H9 (cell line): ENCODE measurements at regions not wholly inside any gene's neighbourhood (a gene's known extent, or its start where the extent isn't known, plus 50 kb on each side); places are given as distances from the start of the nearest gene placed in this dataset.

Experiments used
- DNase-seq: peaks from one replicate; pipeline ENCODE4 v3.0.0-alpha.2; 2017
- H2AFZ ChIP-seq: one replicate; pipeline ENCODE4 v1.6.1; 2013; ENCODE audit warnings: mild to moderate bottlenecking, low read length, control low read depth, moderate library complexity
- H2AK5ac ChIP-seq: 2 replicates; pipeline ENCODE4 v1.6.1; 2013; ENCODE audit warnings: low read length, control low read depth, mixed read lengths; ENCODE audit not compliant: insufficient read length
- H2BK120ac ChIP-seq: one replicate; pipeline ENCODE4 v1.6.1; 2013; ENCODE audit warnings: low read depth, mild to moderate bottlenecking, low read length, control low read depth, inconsistent platforms; ENCODE audit not compliant: poor library complexity, severe bottlenecking
- H2BK12ac ChIP-seq: 2 replicates; pipeline ENCODE4 v1.6.1; 2013; ENCODE audit warnings: low read length, control low read depth, mixed read lengths, low read depth; ENCODE audit not compliant: insufficient read length
- H2BK15ac ChIP-seq: 2 replicates; pipeline ENCODE4 v1.6.1; 2013; ENCODE audit warnings: low read depth, low read length, control low read depth
- H2BK20ac ChIP-seq: one replicate; pipeline ENCODE4 v1.6.1; 2013; ENCODE audit warnings: low read depth, mild to moderate bottlenecking, low read length, control low read depth, inconsistent platforms; ENCODE audit not compliant: poor library complexity, severe bottlenecking
- H2BK5ac ChIP-seq: 2 replicates; pipeline ENCODE4 v1.6.1; 2013; ENCODE audit warnings: low read length, control low read depth, mixed read lengths; ENCODE audit not compliant: insufficient read length
- H3K14ac ChIP-seq: 2 replicates; pipeline ENCODE4 v1.6.1; 2013; ENCODE audit warnings: low read length, control low read depth; ENCODE audit not compliant: insufficient read depth
- H3K18ac ChIP-seq: 2 replicates; pipeline ENCODE4 v1.6.1; 2013; ENCODE audit warnings: low read depth, mild to moderate bottlenecking, mixed read lengths, low read length, control low read depth; ENCODE audit not compliant: insufficient read length
- H3K23ac ChIP-seq: 2 replicates; pipeline ENCODE4 v1.6.1; 2013; ENCODE audit warnings: low read length, control low read depth, mixed read lengths, low read depth; ENCODE audit not compliant: insufficient read length
- H3K23me2 ChIP-seq: 2 replicates; pipeline ENCODE4 v1.6.1; 2013; ENCODE audit warnings: low read depth, mild to moderate bottlenecking, mixed read lengths, low read length, control low read depth; ENCODE audit not compliant: insufficient read length, poor library complexity, severe bottlenecking
- H3K27ac ChIP-seq: 2 replicates; pipeline ENCODE4 v1.5.1; 2013; ENCODE audit warnings: low read length, control low read depth, mixed read lengths, low read depth; ENCODE audit not compliant: insufficient read length
- H3K27me3 ChIP-seq: 2 replicates; pipeline ENCODE4 v1.6.1; 2013; ENCODE audit warnings: low read length, control low read depth, inconsistent platforms; ENCODE audit not compliant: insufficient read depth
- H3K4ac ChIP-seq: 2 replicates; pipeline ENCODE4 v1.6.1; 2013; ENCODE audit warnings: low read depth, mild to moderate bottlenecking, control low read depth, inconsistent platforms, low read length, moderate library complexity
- H3K4me1 ChIP-seq: 2 replicates; pipeline ENCODE4 v1.6.1; 2013; ENCODE audit warnings: low read length, control low read depth, inconsistent platforms; ENCODE audit not compliant: insufficient read depth
- H3K4me2 ChIP-seq: 2 replicates; pipeline ENCODE4 v1.6.1; 2013; ENCODE audit warnings: low read length, control low read depth, mixed read lengths; ENCODE audit not compliant: insufficient read length, insufficient read depth
- H3K56ac ChIP-seq: 2 replicates; pipeline ENCODE4 v1.6.1; 2013; ENCODE audit warnings: low read depth, mild to moderate bottlenecking, mixed read lengths, low read length, control low read depth; ENCODE audit not compliant: insufficient read length
- H3K79me1 ChIP-seq: 2 replicates; pipeline ENCODE4 v1.6.1; 2013; ENCODE audit warnings: low read depth, mild to moderate bottlenecking, moderate library complexity, low read length, control low read depth, inconsistent platforms; ENCODE audit not compliant: insufficient read depth, poor library complexity, severe bottlenecking
- H3K79me2 ChIP-seq: 2 replicates; pipeline ENCODE4 v1.6.1; 2013; ENCODE audit warnings: low read length, control low read depth, inconsistent platforms; ENCODE audit not compliant: insufficient read depth
- H3K9ac ChIP-seq: 2 replicates; pipeline ENCODE4 v1.6.1; 2013; ENCODE audit warnings: low read length, control low read depth, mixed read lengths; ENCODE audit not compliant: insufficient read length; ENCODE audit errors: extremely low read depth
- H3K9me3 ChIP-seq: one replicate; pipeline ENCODE4 v1.6.1; 2013; ENCODE audit warnings: low read depth, low read length, inconsistent platforms; ENCODE audit not compliant: control insufficient read depth
- H3T11ph ChIP-seq: one replicate; pipeline ENCODE4 v1.6.1; 2013; ENCODE audit warnings: mild to moderate bottlenecking, low read length, control low read depth, inconsistent platforms
- H4K20me1 ChIP-seq: one replicate; pipeline ENCODE4 v1.6.1; 2013; ENCODE audit not compliant: control insufficient read depth, insufficient read length, insufficient read depth
- H4K5ac ChIP-seq: 2 replicates; pipeline ENCODE4 v1.6.1; 2013; ENCODE audit warnings: low read depth, mild to moderate bottlenecking, mixed read lengths, low read length, control low read depth; ENCODE audit not compliant: insufficient read length
- H4K8ac ChIP-seq: replicated peaks from 2 replicates; pipeline ENCODE4 v1.6.1; 2013; ENCODE audit warnings: low read length, control low read depth, mixed read lengths, low read depth; ENCODE audit not compliant: insufficient read length
- H4K91ac ChIP-seq: 2 replicates; pipeline ENCODE4 v1.6.1; 2013; ENCODE audit warnings: low read depth, mild to moderate bottlenecking, moderate library complexity, mixed read lengths, low read length, control low read depth; ENCODE audit not compliant: insufficient read length
- H3K27ac Mint-ChIP-seq, 3 experiments: 2 replicates in 2 of 3; 3 replicates in 1 of 3; pipeline ENCODE4 v1.8.0; 2020 to 2021; ENCODE audit warnings: mixed read lengths in 3 of 3, mild to moderate bottlenecking in 1 of 3, moderate library complexity in 1 of 3
- H3K27me3 Mint-ChIP-seq: 2 replicates; pipeline ENCODE4 v1.8.0; 2021; ENCODE audit warnings: low read depth, mild to moderate bottlenecking, moderate library complexity, mixed read lengths
- H3K36me3 Mint-ChIP-seq, 3 experiments: 2 replicates in 2 of 3; 3 replicates in 1 of 3; pipeline ENCODE4 v1.8.0; 2020 to 2021; ENCODE audit warnings: low read depth in 3 of 3, mixed read lengths in 3 of 3; ENCODE audit not compliant: insufficient read depth in 1 of 3
- H3K4me1 Mint-ChIP-seq, 2 experiments: 2 replicates each; pipeline ENCODE4 v1.8.0; 2020; ENCODE audit warnings: mixed read lengths in 2 of 2
- H3K4me3 Mint-ChIP-seq, 2 experiments: 2 replicates in 1 of 2; 3 replicates in 1 of 2; pipeline ENCODE4 v1.8.0; 2020 to 2021; ENCODE audit warnings: mild to moderate bottlenecking in 2 of 2, mixed read lengths in 2 of 2, moderate library complexity in 1 of 2
- H3K9me3 Mint-ChIP-seq, 2 experiments: 2 replicates in 1 of 2; 3 replicates in 1 of 2; pipeline ENCODE4 v1.8.0; 2020; ENCODE audit warnings: mild to moderate bottlenecking in 2 of 2, mixed read lengths in 2 of 2, moderate library complexity in 1 of 2
- WGBS: extraction: QIAGEN DNeasy Blood & Tissue Kit; methylation state at CpG from one replicate; pipeline ENCODE4 v1.1.7; 2013; ENCODE audit warnings: missing lambda C conversion rate, low lambda C conversion rate, mixed read lengths; ENCODE audit not compliant: insufficient read length; ENCODE audit errors: extremely low coverage; 5-methylcytosine and 5-hydroxymethylcytosine counted together
- TF ChIP-seq, protein P1 (sequence below): fragments of 200-600 bp; sonication (generic); conservative IDR thresholded peaks from 3 replicates; pipeline ENCODE4 v1.8.0; 2021; ENCODE audit warnings: antibody characterized with exemption, mild to moderate bottlenecking

DNA sequence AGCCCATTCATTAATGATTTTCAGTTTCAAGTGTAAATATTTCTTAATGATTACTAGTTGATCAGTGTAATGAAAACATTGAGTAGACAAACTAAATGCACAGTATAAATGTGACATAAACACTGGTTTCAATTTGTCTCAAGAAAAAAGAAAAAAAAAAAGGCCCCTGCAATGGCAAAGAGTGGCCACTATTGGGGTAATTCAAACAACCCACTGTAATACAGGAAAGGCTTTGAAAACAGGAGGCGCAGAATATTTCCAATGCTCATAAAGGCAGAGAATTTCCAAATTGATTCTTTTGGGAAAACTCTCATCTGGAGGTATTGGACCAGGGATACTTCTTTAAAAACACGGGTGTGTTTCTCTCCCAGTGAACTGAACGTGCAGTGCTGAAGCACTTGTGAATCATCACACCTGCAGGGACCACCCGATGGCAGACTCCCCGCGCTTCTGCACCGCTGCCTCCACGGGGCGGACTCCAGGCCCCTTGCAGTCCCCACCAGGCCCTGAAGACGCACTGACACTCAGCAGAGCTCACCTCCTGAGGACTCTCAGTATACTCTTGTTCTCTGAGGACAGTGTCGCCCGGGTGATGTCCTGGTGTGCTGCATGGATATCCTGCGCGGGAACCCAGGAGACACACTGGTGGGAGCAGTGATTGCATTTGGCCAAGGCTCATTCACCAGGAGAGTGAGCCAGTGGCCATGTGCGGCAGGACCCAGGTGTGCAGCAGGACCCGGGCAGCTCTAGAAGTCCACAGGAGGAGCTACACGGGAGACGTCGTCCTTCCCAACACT, 227.6 kb upstream of the IRX4 start:
- no CpG with 5 or more reads among the region's 19 CpGs for WGBS

More for the DNA sequence above, 227.6 kb upstream of the IRX4 start:
- no peak overlapping the region for H2BK12ac ChIP-seq
- H4K91ac ChIP-seq = no peak overlapping the region
- no peak overlapping the region for H2BK5ac ChIP-seq
- no peak overlapping the region for H3K27ac ChIP-seq
- H3K18ac ChIP-seq = no peak overlapping the region
- no peaks in the 10 kb centered on the region for H4K20me1 ChIP-seq
- Mint-ChIP-seq H3K27me3 (peaks cover 3% of the 10 kb centered on the region; the same call in 1 of the 2 replicates), H3K36me3 (no peaks in the 10 kb centered on the region; a peak in 1 of 7 replicates), H3K4me1 (peaks cover 4% of the 10 kb centered on the region in 2 experiments; a peak in 2 of 4 replicates), H3K9me3 (peaks cover 3 to 11% of the 10 kb centered on the region in 2 experiments), H3K4me3 (no peak overlapping the region), H3K27ac (no peak overlapping the region)
- no peak overlapping the region for H4K8ac ChIP-seq
- no peak overlapping the region for H3T11ph ChIP-seq
- no peak overlapping the region for H3K23ac ChIP-seq
- H3K23me2 ChIP-seq = no peaks in the 10 kb centered on the region
- H2AFZ ChIP-seq = no peak overlapping the region
- no peak overlapping the region for H3K9ac ChIP-seq
- no peak for DNase-seq
- no peaks in the 10 kb centered on the region for H3K79me2 ChIP-seq
- no peak overlapping the region for H3K4ac ChIP-seq
- H3K14ac ChIP-seq = no peak overlapping the region
- H3K56ac ChIP-seq = no peak overlapping the region
- H2BK20ac ChIP-seq = no peak overlapping the region
- no peak overlapping the region for H2AK5ac ChIP-seq
- H3K4me1 ChIP-seq = no peaks in the 10 kb centered on the region
- no peak overlapping the region for H2BK120ac ChIP-seq
- no peak overlapping the region for H2BK15ac ChIP-seq
- TF ChIP-seq, protein P1, sequence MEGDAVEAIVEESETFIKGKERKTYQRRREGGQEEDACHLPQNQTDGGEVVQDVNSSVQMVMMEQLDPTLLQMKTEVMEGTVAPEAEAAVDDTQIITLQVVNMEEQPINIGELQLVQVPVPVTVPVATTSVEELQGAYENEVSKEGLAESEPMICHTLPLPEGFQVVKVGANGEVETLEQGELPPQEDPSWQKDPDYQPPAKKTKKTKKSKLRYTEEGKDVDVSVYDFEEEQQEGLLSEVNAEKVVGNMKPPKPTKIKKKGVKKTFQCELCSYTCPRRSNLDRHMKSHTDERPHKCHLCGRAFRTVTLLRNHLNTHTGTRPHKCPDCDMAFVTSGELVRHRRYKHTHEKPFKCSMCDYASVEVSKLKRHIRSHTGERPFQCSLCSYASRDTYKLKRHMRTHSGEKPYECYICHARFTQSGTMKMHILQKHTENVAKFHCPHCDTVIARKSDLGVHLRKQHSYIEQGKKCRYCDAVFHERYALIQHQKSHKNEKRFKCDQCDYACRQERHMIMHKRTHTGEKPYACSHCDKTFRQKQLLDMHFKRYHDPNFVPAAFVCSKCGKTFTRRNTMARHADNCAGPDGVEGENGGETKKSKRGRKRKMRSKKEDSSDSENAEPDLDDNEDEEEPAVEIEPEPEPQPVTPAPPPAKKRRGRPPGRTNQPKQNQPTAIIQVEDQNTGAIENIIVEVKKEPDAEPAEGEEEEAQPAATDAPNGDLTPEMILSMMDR = peak; percentile 41; the same call in 1 of the 3 replicates
- H3K4me2 ChIP-seq = no peak overlapping the region
- H3K9me3 ChIP-seq = no peaks in the 10 kb centered on the region
- no peak overlapping the region for H4K5ac ChIP-seq
- no peaks in the 10 kb centered on the region for H3K27me3 ChIP-seq
- H3K79me1 ChIP-seq = no peaks in the 10 kb centered on the region
